Endodermal cell (in vitro differentiated cells): ENCODE measurements at regions not wholly inside any gene's neighbourhood (a gene's known extent, or its start where the extent isn't known, plus 50 kb on each side); places are given as distances from the start of the nearest gene placed in this dataset.

Source experiments
- DNase-seq: peaks from one replicate; pipeline ENCODE4 v3.0.0-alpha.2; 2017
- H3K27ac ChIP-seq: 2 replicates; pipeline ENCODE4 v1.5.1; 2013; ENCODE audit warnings: mild to moderate bottlenecking, low read depth, low read length, moderate library complexity
- H3K27me3 ChIP-seq: 2 replicates; pipeline ENCODE4 v1.6.1; 2013; ENCODE audit warnings: mild to moderate bottlenecking, low read length, moderate library complexity; ENCODE audit not compliant: insufficient read depth, control insufficient read depth, poor library complexity, severe bottlenecking
- H3K36me3 ChIP-seq: 2 replicates; pipeline ENCODE4 v1.7.0; 2013; ENCODE audit warnings: mild to moderate bottlenecking, low read length, moderate library complexity; ENCODE audit not compliant: control insufficient read depth, insufficient read depth
- H3K4me1 ChIP-seq: one replicate; pipeline ENCODE4 v1.7.0; 2013; ENCODE audit warnings: low read length; ENCODE audit not compliant: control insufficient read depth, insufficient read depth
- H3K4me3 ChIP-seq: 2 replicates; pipeline ENCODE4 v1.5.1; 2013; ENCODE audit warnings: mild to moderate bottlenecking, low read length, moderate library complexity
- H3K9ac ChIP-seq: 2 replicates; pipeline ENCODE4 v1.6.1; 2013; ENCODE audit warnings: mild to moderate bottlenecking, low read length, moderate library complexity; ENCODE audit not compliant: poor library complexity, severe bottlenecking; ENCODE audit errors: extremely low read depth
- H3K9me3 ChIP-seq: 2 replicates; pipeline ENCODE4 v1.6.1; 2013; ENCODE audit warnings: mild to moderate bottlenecking, low read length, moderate library complexity; ENCODE audit not compliant: control insufficient read depth
- H3K27ac Mint-ChIP-seq: 2 replicates; pipeline ENCODE4 v1.8.0; 2020; ENCODE audit warnings: mixed read lengths
- H3K27me3 Mint-ChIP-seq: 2 replicates; pipeline ENCODE4 v1.8.0; 2021; ENCODE audit warnings: mild to moderate bottlenecking, mixed read lengths; ENCODE audit not compliant: insufficient read depth
- H3K36me3 Mint-ChIP-seq: 2 replicates; pipeline ENCODE4 v1.8.0; 2020; ENCODE audit warnings: low read depth, mixed read lengths
- H3K4me1 Mint-ChIP-seq: 2 replicates; pipeline ENCODE4 v1.8.0; 2020; ENCODE audit warnings: mixed read lengths
- H3K4me3 Mint-ChIP-seq: 2 replicates; pipeline ENCODE4 v1.8.0; 2020; ENCODE audit warnings: mild to moderate bottlenecking, moderate library complexity, mixed read lengths
- H3K9me3 Mint-ChIP-seq: 2 replicates; pipeline ENCODE4 v1.8.0; 2020; ENCODE audit warnings: mild to moderate bottlenecking, mixed read lengths
- CTCF ChIP-seq: fragments of 200-600 bp; sonication (generic); conservative IDR thresholded peaks from 2 replicates; pipeline ENCODE4 v1.5.0; 2021; ENCODE audit warnings: antibody characterized with exemption, mild to moderate bottlenecking
- WGBS, 2 experiments: methylation state at CpG; one replicate each; pipeline versions ENCODE4 v1.1.5 to v1.1.7; 2013; ENCODE audit warnings: missing lambda C conversion rate in 2 of 2, mixed read lengths in 1 of 2; ENCODE audit not compliant: insufficient coverage in 1 of 2, insufficient read length in 1 of 2; 5-methylcytosine and 5-hydroxymethylcytosine counted together

- no peaks in the 10 kb centered on the region for H3K9me3 ChIP-seq
- H3K4me1 ChIP-seq: peaks cover 12% of the 10 kb centered on the region
- no peak for TF ChIP-seq CTCF
- no peaks in the 10 kb centered on the region for H3K9me3 Mint-ChIP-seq
- H3K36me3 Mint-ChIP-seq: no peaks in the 10 kb centered on the region
- no peak for DNase-seq
- H3K27ac Mint-ChIP-seq: no peak overlapping the region
- no peak overlapping the region for H3K4me3 Mint-ChIP-seq
- H3K27me3 ChIP-seq: no peaks in the 10 kb centered on the region
- H3K36me3 ChIP-seq: no peaks in the 10 kb centered on the region
- H3K27ac ChIP-seq: no peak overlapping the region
- H3K27me3 Mint-ChIP-seq: no peaks in the 10 kb centered on the region
- H3K4me1 Mint-ChIP-seq: peaks cover 25% of the 10 kb centered on the region
- H3K4me3 ChIP-seq: no peak overlapping the region
- 67 to 88% methylated on average over 1 to 2 of the region's 2 CpGs for WGBS, 2 experiments
- no peak overlapping the region for H3K9ac ChIP-seq
Observed at GRCh38 chr4:85151786-85152185, 185.3 kb upstream of the WDFY3 start.

GRCh38 chr4:85152480-85152879, 186.0 kb upstream of the WDFY3 start:
- no peaks in the 10 kb centered on the region for H3K9me3 Mint-ChIP-seq
- H3K4me1 Mint-ChIP-seq: peaks cover 25% of the 10 kb centered on the region
- H3K27ac Mint-ChIP-seq: no peak overlapping the region
- no peaks in the 10 kb centered on the region for H3K9me3 ChIP-seq
- H3K4me3 ChIP-seq: no peak overlapping the region
- H3K27me3 ChIP-seq: no peaks in the 10 kb centered on the region
- peaks cover 12% of the 10 kb centered on the region for H3K4me1 ChIP-seq
- no peaks in the 10 kb centered on the region for H3K27me3 Mint-ChIP-seq
- no peaks in the 10 kb centered on the region for H3K36me3 Mint-ChIP-seq
- no peaks in the 10 kb centered on the region for H3K36me3 ChIP-seq
- TF ChIP-seq CTCF: no peak
- DNase-seq: no peak
- H3K9ac ChIP-seq: no peak overlapping the region
- 57 to 89% methylated on average over 1 to 3 of the region's 3 CpGs for WGBS, 2 experiments
- no peak overlapping the region for H3K4me3 Mint-ChIP-seq
- H3K27ac ChIP-seq: no peak overlapping the region

GRCh38 chr4:85153221-85153620, 186.7 kb upstream of the WDFY3 start:
- no peak overlapping the region for H3K4me3 ChIP-seq

More at GRCh38 chr4:85153221-85153620, 186.7 kb upstream of the WDFY3 start:
- H3K9me3 Mint-ChIP-seq: no peaks in the 10 kb centered on the region
- H3K9me3 ChIP-seq: no peaks in the 10 kb centered on the region
- no peak for DNase-seq
- TF ChIP-seq CTCF: no peak
- H3K27me3 ChIP-seq: no peaks in the 10 kb centered on the region
- no peaks in the 10 kb centered on the region for H3K36me3 Mint-ChIP-seq
- H3K9ac ChIP-seq: no peak overlapping the region
- H3K27me3 Mint-ChIP-seq: no peaks in the 10 kb centered on the region
- 86 to 100% methylated on average over 1 of the region's 1 CpG for WGBS, 2 experiments
- H3K4me1 Mint-ChIP-seq: peaks cover 23% of the 10 kb centered on the region
- no peak overlapping the region for H3K27ac Mint-ChIP-seq
- no peak overlapping the region for H3K4me3 Mint-ChIP-seq
- H3K36me3 ChIP-seq: no peaks in the 10 kb centered on the region
- H3K27ac ChIP-seq: no peak overlapping the region
- H3K4me1 ChIP-seq: peaks cover 12% of the 10 kb centered on the region
